ENCODE measurements at regions not wholly inside any gene's neighbourhood (a gene's known extent, or its start where the extent isn't known, plus 50 kb on each side); places are given as distances from the start of the nearest gene placed in this dataset.

DNA sequence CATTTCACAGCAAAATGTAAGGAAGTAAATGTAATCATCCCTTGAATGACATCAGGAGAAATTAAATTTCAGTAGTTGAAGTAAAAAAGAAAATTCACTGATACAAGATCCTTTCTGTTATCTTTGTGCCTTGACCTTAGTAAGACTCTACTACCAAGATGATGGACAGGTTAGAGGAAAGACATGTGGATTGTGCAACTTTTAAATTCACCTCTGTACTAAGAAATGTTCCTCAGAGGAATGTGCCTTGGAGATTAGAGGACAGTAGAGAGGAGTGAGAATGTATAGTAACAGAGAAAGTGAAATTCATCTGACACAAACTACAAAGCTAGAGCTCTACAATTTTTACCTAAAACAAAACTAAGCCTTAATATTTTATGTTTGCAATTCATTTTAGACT, 375.3 kb downstream of the PLOD2 start:
- no peak for DNase-seq (ENCODE audit: extremely low read depth in 1 of 11, low read depth in 9 of 11, low spot score in 4 of 11)

DNA sequence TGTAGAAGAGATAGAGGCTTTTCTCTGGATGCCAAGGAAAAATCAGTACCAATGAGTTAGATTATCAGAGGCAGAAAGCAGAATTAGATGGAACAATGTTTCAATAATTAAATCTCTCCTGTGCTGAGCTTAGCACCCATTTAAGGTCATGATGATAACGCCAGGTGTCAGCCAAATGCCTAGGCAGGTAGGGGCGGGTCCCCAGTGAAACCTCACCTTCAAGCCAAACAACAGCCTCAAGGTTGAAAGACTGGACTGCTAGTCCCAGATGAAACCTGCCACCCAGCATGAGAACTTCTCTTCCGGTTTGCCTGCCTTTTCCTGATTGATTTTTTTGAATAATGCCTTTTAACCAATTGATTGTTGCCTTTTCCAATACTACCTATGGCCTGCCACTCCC, 363.0 kb downstream of the PLOD2 start:
- DNase-seq (ENCODE audit: extremely low read depth in 1 of 11, low read depth in 9 of 11, low spot score in 4 of 11), result no peak

DNA sequence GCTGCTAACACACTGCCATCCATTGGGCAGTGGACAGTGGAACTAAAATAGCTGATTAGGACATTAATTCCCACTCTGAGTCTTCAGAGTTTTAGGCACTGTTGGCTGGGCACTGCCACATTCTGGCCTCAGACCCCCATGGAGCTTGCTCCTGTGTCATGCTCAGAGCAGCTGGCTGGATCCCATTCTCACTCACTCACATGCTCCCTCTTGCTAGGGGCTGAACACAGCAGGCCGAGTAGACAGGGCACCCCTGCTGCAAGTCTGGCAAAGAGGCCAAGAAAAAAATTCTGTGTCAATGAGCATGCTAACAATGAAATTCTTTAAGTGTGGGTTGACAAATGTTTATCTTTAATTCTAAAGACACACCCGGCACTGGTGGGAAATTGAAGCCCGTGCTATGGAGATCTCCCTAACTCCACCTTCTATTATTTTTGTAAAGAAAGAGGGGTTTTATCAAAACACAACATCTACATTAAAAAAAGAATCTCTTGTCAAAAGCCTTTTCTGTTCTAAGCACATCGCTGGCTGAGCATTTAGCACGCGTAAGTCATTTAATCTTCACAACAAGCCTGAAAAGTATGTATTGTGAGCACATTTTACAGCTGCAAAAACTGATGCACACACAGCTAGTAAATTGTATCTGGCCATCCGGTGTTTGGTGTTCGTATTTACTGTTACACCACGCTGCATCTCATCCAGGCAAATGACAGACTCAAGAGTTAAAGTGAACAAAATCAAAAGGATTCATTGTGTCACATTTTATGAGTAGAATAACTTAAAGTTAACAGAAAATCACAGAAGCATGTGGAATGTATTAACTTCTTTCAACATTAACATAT, 362.1 kb downstream of the PLOD2 start:
- peak in 4 of 11 donors; percentile 5 to 29 (median 6) for DNase-seq (ENCODE audit: extremely low read depth in 1 of 11, low read depth in 9 of 11, low spot score in 4 of 11)

DNA sequence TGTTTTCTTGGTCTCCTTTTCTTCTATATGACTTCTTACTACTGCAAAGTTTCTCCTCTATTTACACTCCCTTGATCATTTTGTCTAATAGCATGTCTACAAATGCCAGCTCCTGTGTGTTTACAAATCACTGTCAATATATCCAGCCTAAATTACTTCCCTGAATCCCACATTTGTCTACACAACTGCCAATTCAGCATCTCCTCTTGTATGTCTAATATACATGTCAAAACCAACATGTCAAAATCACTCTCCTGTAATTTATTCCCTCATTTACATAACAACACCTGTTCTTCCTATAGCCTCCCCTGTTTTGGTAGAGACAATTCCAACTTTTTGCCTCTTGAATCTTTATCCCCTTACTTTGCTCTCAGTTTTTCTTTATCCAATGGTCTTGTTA, 359.3 kb downstream of the PLOD2 start:
- DNase-seq (ENCODE audit: extremely low read depth in 1 of 11, low read depth in 9 of 11, low spot score in 4 of 11), result no peak

DNA sequence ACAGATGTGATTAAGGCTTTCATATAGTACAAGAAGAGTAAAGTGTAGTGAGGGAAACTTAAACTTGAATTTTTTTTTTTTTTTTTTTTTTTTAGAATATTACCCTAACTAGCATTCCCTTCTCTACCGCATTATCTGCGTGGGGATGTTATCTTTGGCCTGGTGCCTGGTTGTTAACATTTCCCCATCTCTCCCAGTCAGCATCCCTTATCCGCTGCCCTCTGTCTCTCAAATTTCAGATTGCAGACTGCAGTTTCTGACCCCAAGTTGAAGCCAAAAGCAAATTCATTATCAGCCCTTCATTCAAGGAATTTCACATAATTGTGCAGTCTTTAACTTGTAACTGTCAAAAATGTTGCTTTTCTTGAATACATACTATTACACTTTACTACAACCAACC, 353.0 kb downstream of the PLOD2 start:
- DNase-seq (ENCODE audit: extremely low read depth in 1 of 11, low read depth in 9 of 11, low spot score in 4 of 11), result peak in 10 of 11 donors; percentile 9 to 55 (median 35)

DNA sequence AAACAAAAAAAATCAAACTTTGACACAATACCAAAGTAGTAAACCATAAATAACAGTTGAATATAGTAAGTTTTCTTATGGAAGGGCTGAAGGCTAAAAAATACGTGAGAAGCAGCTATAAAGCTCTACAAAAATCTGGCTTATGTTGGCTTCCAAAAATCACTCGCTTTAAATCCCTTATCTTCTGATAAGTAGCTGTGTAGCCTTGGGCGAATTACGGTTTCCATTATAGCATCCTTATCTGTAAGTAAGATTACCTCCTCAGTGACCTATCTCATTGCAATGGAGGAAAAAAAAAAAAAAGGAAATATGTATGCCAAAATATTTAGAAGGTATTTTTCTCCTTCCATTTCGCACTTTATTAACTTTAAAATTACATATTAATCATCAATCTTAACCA, 348.6 kb downstream of the PLOD2 start:
- DNase-seq (ENCODE audit: extremely low read depth in 1 of 11, low read depth in 9 of 11, low spot score in 4 of 11), result no peak

DNA sequence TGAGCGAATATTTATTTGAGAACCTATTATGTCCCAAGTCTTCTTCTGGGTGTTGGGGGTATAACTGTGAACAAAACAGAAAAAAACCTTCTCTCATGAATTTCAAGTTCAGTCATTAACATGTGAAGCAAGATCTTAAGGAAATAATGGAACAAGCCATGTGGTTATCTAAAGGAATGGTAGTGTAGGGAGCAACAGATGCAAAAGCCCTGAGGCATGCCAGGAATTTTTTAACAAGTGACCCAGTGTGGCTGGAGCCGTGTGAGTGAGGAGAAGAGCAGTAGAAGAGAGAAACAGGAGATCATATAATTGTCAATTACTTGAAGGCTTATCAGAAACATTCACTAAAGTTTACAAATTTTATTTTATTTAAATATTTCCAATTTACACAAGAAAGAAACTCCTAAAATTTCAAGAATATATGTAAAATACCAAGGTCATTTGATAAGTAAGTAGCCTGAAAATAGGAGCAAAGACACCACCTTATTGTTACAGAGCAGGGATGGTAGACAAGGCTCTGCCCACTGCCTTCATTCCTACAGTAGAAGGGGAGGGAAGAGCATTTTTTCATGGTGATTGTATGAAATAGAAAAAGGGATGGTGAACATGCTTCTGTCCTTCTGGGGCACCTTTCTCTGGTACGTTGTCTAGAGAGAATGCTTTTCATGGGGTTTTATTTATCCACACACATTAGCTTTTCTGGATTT, 345.1 kb downstream of the PLOD2 start:
- DNase-seq (ENCODE audit: extremely low read depth in 1 of 11, low read depth in 9 of 11, low spot score in 4 of 11), result no peak

DNA sequence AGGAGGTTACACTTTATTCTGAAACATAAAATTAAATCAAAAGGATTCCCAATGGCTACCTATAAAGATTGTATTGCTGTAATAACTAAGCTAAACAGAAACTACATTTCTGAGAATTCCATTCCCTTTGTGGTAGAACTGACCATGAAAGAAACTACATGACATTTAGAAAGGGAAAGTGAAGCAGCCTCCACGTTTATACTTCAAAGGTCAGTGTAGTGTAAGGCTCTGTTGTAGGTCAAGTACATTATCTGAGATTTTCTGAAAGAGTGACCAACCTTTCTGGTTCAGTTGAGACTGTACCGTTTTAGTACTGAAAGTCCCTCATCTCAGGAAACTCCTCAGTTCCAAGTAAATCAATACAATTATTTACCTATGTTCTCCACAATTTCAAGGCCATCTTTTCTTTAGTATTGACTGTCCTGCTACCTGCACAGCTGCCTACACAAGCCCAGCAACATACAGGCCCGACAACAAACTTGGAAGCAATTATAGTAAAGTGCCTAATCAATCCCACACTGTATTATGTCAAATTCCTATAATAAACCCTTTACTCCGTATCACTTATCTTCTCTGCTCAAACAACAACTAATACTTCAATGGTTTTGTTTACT, 343.0 kb downstream of the PLOD2 start:
- no peak for DNase-seq (ENCODE audit: extremely low read depth in 1 of 11, low read depth in 9 of 11, low spot score in 4 of 11)

DNA sequence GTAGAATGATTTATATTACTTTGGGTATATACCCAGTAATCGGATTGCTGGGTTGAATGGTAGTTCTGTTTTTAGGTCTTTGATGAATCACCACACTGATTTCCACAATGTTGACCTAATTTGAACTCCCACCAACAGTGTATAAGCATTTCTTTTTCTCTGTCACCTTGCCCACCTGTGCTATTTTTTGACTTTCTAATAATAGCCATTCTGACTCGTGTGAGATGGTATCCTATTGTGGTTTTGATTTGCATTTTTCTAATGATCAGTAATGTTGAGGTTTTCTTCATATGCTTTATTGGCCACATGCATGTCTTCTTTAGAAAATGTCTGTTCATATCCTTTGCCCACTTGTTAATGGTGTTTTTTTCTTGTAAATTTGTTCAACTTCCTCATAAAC, 340.8 kb downstream of the PLOD2 start:
- DNase-seq (ENCODE audit: extremely low read depth in 1 of 11, low read depth in 9 of 11, low spot score in 4 of 11), result no peak

DNA sequence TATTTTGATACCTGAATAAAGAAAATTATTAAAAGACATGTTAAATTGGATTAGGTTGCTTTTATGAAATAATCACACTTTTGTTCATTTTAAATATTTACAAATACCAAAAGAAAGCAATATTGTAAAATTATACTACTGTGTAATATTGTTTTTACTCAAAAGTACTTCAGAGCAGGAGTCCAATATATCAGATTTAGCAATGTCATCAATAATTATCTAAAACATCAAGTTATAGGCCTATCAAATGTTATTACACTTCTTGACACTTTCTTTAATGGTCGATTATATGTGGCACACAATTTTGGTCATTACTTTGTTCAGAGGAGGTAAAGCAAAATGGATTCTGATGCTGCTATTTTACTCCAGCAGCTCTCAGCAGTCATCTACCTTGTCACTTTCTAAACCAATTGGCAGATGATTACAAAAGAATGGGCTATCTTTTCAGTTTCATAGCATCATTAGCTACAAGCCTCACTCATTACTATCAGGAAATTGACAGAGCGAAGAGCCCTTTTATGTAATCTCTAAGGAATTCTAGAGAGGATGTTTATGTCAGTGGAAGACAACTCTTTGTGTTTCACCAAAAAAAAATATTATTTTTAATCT, 318.6 kb downstream of the PLOD2 start:
- no peak for DNase-seq (ENCODE audit: extremely low read depth in 1 of 11, low read depth in 9 of 11, low spot score in 4 of 11)

DNA sequence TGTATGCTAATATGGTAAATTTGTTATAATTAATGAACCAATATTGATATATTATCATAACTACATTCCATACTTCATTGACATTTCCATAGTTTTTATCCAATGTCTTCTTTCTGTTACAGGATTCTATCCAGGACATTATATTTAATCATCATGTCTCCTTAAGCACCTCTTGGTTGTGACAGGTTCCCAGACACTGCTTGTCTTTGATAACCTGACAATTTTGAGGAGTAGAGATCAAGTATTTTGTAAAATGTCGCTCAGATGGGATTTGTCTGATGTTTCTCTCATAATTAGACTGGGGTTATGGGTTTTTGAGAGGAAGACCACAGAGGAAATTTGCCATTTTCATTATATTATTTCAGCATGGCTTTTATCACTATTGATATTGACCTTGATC, 317.4 kb downstream of the PLOD2 start:
- DNase-seq (ENCODE audit: extremely low read depth in 1 of 11, low read depth in 9 of 11, low spot score in 4 of 11), result no peak

DNA sequence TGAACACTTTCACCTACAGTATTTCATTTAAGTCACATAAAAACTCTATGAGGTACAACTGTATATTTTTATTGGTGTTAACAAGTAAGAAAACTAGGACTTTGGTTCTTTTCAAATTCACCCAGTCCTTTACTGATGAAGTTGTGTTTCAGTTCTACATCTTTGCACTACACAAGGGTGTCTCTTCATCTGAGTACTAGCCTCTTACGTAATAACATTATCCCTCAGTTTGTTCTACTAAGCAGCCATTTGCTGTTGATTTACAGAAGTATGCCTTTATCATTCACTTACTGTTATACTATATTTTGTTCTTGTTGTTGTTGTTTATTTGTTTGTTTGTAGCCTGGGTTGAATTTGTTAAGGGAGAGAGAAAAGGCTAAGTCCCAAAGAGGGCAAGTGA, 311.9 kb downstream of the PLOD2 start:
- no peak for DNase-seq (ENCODE audit: extremely low read depth in 1 of 11, low read depth in 9 of 11, low spot score in 4 of 11)

DNA sequence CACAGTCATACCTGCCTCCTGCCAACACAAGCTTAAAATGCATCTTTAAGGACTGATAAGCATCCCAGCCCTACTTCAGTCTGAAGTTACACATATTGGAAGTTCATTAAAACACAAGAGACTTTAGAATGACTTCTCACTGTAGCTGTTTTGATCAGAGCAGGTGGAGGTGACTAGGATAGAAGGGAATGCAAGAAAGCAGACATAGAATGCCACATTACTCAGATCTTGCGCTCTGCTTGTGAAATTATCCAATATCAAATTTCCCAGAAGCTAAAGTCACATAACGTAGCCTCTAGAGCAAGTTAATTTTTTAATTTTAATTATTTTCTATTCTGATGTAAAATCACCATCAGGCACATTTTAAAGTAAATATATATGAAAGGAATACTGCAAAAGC, 306.5 kb downstream of the PLOD2 start:
- no peak for DNase-seq (ENCODE audit: extremely low read depth in 1 of 11, low read depth in 9 of 11, low spot score in 4 of 11)

DNA sequence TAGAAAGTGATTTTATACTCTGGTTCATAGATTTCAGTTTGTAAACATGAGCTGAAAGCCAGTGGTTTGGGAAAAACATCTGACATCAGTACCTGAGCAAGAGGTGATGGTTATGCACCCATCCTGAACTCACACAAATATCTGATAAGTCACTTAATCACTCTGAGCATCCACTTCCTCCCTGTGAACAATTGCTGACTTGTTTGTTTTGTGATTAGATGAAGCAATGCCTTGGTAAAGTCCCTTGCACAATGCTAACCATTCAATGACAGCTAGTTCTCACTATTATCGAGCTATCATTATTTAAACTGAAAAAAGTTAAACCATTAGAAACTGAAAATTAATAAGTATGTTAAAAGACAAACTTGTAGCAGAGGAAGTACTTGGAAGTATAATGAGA, 303.0 kb downstream of the PLOD2 start:
- DNase-seq (ENCODE audit: extremely low read depth in 1 of 11, low read depth in 9 of 11, low spot score in 4 of 11), result no peak

DNA sequence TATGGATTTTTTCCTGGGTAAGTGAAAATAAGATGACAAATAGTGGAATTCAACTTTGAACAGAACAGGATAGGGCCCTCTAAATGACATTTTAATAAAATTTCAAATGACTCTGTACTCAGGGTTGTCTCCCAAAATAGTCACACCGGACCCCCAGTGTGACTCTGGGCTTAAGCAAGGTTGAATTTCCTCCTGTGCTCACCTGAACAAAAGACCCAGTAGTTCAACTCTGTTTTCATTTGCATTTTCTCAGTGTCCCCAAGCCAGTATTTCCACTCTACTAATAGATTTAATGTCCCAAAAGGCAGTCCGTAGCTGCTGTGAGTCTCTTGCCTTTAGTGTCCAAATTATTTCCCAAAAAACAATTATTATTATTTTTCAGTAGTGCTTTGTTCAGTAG, 296.6 kb downstream of the PLOD2 start:
- DNase-seq (ENCODE audit: extremely low read depth in 1 of 11, low read depth in 9 of 11, low spot score in 4 of 11), result no peak

DNA sequence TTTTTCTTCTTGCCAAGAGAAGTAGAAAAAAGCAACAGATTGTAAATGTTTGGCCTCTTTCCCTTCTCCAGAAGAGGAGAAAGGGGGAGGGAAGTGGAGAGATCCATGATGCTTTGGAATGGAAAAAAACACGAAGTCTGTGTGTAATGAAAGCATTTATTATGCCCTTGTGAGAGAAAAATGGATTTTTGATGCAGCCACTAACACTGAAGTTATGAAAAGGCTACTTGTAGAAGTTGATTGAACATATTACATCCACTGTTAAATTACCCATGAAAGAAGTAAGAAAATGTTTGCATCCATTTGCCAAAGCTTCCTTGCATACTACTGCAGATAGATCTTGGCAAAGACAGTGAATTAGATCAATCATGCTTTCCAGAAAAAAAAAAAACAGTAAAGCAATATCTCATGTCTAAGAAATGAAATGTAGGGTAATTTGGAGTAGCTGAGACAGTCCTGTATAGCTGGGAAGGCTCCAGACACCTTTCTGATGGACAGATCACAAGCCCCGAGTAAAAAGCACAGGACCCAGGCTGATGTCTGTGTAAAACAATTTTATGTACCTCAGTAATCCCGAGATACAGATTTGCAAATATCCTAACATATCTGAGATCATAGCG, 295.5 kb downstream of the PLOD2 start:
- DNase-seq (ENCODE audit: extremely low read depth in 1 of 11, low read depth in 9 of 11, low spot score in 4 of 11), result peak in 4 of 11 donors; percentile 0 to 8 (median 2)

DNA sequence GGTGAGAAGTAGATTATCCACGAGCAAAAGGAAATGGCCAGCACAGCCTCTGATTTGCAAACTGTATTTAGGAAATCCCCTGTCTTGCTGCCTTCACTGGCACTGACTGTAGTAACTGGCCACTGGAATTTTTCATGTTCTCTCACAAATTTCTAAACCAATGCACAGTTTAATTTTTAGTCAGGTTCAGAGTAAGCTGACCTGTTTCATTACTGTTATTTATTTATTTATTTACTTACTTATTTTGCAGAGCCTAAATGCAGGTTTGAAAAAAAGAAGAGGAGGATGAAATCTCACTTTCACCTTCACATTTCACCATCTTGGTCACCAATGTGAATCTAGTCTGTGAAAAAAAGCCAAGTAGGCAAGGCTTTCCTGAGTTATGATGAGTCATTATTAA, 291.0 kb downstream of the PLOD2 start:
- DNase-seq (ENCODE audit: extremely low read depth in 1 of 11, low read depth in 9 of 11, low spot score in 4 of 11), result no peak

DNA sequence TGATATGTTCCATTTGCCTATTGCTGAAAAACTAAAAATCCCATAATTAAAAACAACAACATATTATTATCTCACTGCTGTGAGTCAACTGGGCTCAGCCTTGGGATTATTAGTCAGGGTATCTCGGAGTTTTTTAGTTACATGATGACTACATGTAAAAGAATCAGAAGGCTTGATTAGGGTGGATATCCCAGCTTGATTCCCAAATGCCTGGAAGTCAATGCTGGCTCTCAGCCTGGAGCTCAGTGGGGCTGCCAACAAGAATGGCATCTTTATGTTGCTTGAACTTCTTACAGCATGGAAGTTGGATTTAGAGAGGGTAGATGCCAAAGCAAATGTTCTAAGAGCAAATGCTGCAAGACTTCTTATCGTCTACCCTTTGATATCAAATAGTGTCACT, 278.5 kb downstream of the PLOD2 start:
- no peak for DNase-seq (ENCODE audit: extremely low read depth in 1 of 11, low read depth in 9 of 11, low spot score in 4 of 11)

DNA sequence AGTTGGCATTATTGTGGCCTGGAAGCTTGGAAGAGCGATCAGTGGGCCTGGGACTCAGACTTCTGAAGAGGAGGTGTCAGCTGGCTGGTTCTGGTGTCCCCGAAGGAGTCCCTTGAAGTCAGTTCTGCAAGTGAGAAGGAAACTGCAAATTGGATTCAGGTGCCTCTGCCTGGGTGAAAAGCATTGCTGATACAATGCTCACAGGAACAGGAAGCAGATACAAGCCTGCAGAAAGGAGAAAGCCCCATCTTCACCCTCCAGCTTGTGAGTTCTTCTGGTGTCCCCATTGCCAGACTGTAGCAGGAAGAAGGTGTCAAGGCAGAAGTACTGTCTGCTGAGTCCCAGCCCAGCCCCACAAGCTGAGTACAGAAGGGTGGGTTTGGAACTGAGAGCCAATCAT, 271.3 kb downstream of the PLOD2 start:
- no peak for DNase-seq (ENCODE audit: extremely low read depth in 1 of 11, low read depth in 9 of 11, low spot score in 4 of 11)

Measured in renal cortex interstitium (tissue), 11 donors.